Stomach (tissue), 8 donors: ENCODE measurements at regions not wholly inside any gene's neighbourhood (a gene's known extent, or its start where the extent isn't known, plus 50 kb on each side); places are given as distances from the start of the nearest gene placed in this dataset.

Source experiments
- DNase-seq, 2 donors: peaks; one replicate each; pipeline versions ENCODE4 v3.0.0 to v3.0.0-alpha.2; 2013 to 2019
- H3K27ac ChIP-seq, 5 donors: fragments of 200-600 bp in 4 of 5; sonication (generic) in 4 of 5; one replicate each; pipeline ENCODE4 v1.5.1; 2013 to 2019; ENCODE audit warnings: mild to moderate bottlenecking in 1 of 5, moderate library complexity in 1 of 5
- H3K27me3 ChIP-seq, 3 donors: fragments of 200-600 bp; sonication (generic); one replicate each; pipeline ENCODE4 v1.5.1; 2017 to 2019; ENCODE audit warnings: mixed run types in 1 of 3
- H3K36me3 ChIP-seq, 4 donors: fragments of 200-600 bp; sonication (generic); 1 replicate in 3 of 4; 2 replicates in 1 of 4; pipeline ENCODE4 v1.5.1; 2016 to 2019
- H3K4me1 ChIP-seq, 4 donors: fragments of 200-600 bp; sonication (generic); one replicate each; pipeline ENCODE4 v1.5.1; 2016 to 2019
- H3K4me3 ChIP-seq, 4 donors: fragments of 200-600 bp; sonication (generic) in 3 of 4; one replicate each; pipeline ENCODE4 v1.5.1; 2016 to 2019; ENCODE audit warnings: mild to moderate bottlenecking in 1 of 4
- H3K9me3 ChIP-seq, 4 donors: fragments of 200-600 bp; sonication (generic); one replicate each; pipeline ENCODE4 v1.5.1; 2016 to 2019
- EP300 ChIP-seq: sonication (generic); formaldehyde crosslinking; IDR thresholded peaks from one replicate; pipeline ENCODE4 v1.6.1; 2017; ENCODE audit warnings: antibody characterized with exemption
- POLR2A ChIP-seq, 4 donors: fragments of 450-650 bp; IDR thresholded peaks; one replicate each; pipeline ENCODE4 v1.6.1; 2016; ENCODE audit warnings: antibody characterized with exemption in 4 of 4, control low read depth in 2 of 4, mild to moderate bottlenecking in 1 of 4, moderate library complexity in 1 of 4
- POLR2AphosphoS5 ChIP-seq, 3 donors: sonication (generic); formaldehyde crosslinking; IDR thresholded peaks; one replicate each; pipeline ENCODE4 v1.6.1; 2016; ENCODE audit warnings: antibody characterized with exemption in 3 of 3
- WGBS, 5 donors: extraction: QIAGEN DNeasy Blood & Tissue Kit in 3 of 5; methylation state at CpG; one replicate each; pipeline versions ENCODE4 v1.1.5 to v1.1.7; 2013 to 2018; 5-methylcytosine and 5-hydroxymethylcytosine counted together
- intact Hi-C: fragments of 100-400 bp; cut with DNase I; formaldehyde crosslinking; loops from one replicate; pipeline ENCODE4 v1.15.1; 2023; ENCODE audit warnings: low total_unique reads
- TF ChIP-seq, protein P1 (sequence below), 7 experiments: fragments of 450-650 bp in 4 of 7; fragments of 200-600 bp in 3 of 7; sonication (generic) in 3 of 7; IDR thresholded peaks; one replicate each; pipeline ENCODE4 v1.5.1; 2016 to 2019; ENCODE audit warnings: antibody characterized with exemption in 7 of 7, control low read depth in 2 of 7, mild to moderate bottlenecking in 1 of 7
- donor health status: healthy with polysubstance abuse.
- donor health status: Bipolar disorder and iron deficiency.
- donor health status: healthy.

GRCh38 chr2:240292619-240293525 lies 142.6 kb upstream of the GPC1 start:
- WGBS, 5 donors = 75 to 80% (median 76%) methylated on average over 12 to 15 of the region's 15 CpGs
- TF ChIP-seq POLR2A (IDR thresholded peaks at IDR 0.05) (no peak), EP300 (no peak), POLR2AphosphoS5 (IDR thresholded peaks at IDR 0.05) (no peak)
- TF ChIP-seq, protein P1, sequence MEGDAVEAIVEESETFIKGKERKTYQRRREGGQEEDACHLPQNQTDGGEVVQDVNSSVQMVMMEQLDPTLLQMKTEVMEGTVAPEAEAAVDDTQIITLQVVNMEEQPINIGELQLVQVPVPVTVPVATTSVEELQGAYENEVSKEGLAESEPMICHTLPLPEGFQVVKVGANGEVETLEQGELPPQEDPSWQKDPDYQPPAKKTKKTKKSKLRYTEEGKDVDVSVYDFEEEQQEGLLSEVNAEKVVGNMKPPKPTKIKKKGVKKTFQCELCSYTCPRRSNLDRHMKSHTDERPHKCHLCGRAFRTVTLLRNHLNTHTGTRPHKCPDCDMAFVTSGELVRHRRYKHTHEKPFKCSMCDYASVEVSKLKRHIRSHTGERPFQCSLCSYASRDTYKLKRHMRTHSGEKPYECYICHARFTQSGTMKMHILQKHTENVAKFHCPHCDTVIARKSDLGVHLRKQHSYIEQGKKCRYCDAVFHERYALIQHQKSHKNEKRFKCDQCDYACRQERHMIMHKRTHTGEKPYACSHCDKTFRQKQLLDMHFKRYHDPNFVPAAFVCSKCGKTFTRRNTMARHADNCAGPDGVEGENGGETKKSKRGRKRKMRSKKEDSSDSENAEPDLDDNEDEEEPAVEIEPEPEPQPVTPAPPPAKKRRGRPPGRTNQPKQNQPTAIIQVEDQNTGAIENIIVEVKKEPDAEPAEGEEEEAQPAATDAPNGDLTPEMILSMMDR (IDR thresholded peaks at IDR 0.05) = no peak
- Histone ChIP-seq H3K27ac (no peak overlapping the region), H3K27me3 (no peaks in the 10 kb centered on the region), H3K4me3 (no peak overlapping the region), H3K9me3 (no peaks in the 10 kb centered on the region), H3K4me1 (no peaks in the 10 kb centered on the region), H3K36me3 (no peaks in the 10 kb centered on the region)
- intact Hi-C loops = no loop called here
- DNase-seq = peak in 1 of 2 donors; percentile 20

- no peaks in the 10 kb centered on the region for H3K27me3 ChIP-seq
- intact Hi-C loops = no loop called here
- TF ChIP-seq, protein P1 (IDR thresholded peaks at IDR 0.05) = no peak
- TF ChIP-seq EP300 (no peak), POLR2A (IDR thresholded peaks at IDR 0.05) (no peak), POLR2AphosphoS5 (IDR thresholded peaks at IDR 0.05) (no peak)
- no peaks in the 10 kb centered on the region for H3K36me3 ChIP-seq
- H3K4me1 ChIP-seq = no peaks in the 10 kb centered on the region
- H3K9me3 ChIP-seq = no peaks in the 10 kb centered on the region
- DNase-seq = peak in 1 of 2 donors; percentile 23
- H3K4me3 ChIP-seq = no peak overlapping the region
- H3K27ac ChIP-seq = no peak overlapping the region
- 66 to 75% (median 73%) methylated on average over 15 to 24 of the region's 24 CpGs for WGBS, 5 donors
Measured at GRCh38 chr2:240293557-240294461, 141.7 kb upstream of the GPC1 start.

DNA sequence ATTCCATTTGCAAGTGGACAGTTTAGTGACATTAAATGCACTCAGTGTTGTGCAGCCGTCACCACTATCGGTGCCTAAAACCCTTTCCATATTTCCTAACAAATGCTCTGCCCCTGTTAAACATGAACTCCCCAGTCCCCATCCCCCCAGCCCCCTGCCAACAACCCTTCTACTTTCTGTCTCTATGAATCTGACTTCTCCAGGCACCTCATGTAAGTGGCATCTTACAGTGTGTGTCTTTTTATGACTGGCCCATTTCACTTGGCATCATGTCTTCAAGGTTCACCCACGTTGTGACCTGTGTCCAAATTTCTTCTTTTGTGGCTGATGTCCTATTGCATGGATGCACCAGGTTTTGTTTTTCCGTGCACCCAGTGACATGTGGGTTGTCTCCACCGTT lies 140.9 kb upstream of the GPC1 start:
- Histone ChIP-seq H3K27ac (no peak overlapping the region), H3K4me1 (no peaks in the 10 kb centered on the region), H3K9me3 (no peaks in the 10 kb centered on the region), H3K27me3 (no peaks in the 10 kb centered on the region), H3K36me3 (no peaks in the 10 kb centered on the region), H3K4me3 (no peak overlapping the region)
- TF ChIP-seq EP300 = no peak
- no peak for TF ChIP-seq POLR2AphosphoS5 (IDR thresholded peaks at IDR 0.05)
- TF ChIP-seq, protein P1 (IDR thresholded peaks at IDR 0.05) = no peak
- no peak for TF ChIP-seq POLR2A (IDR thresholded peaks at IDR 0.05)
- WGBS, 5 donors = 77 to 86% (median 82%) methylated on average over 5 of the region's 5 CpGs
- DNase-seq = no peak
- intact Hi-C loops = no loop called here

GRCh38 chr2:240295256-240296103 lies 140.0 kb upstream of the GPC1 start:
- no peaks in the 10 kb centered on the region for H3K27me3 ChIP-seq
- DNase-seq = peak in 1 of 2 donors; percentile 17
- H3K4me1 ChIP-seq = no peaks in the 10 kb centered on the region
- H3K36me3 ChIP-seq = no peaks in the 10 kb centered on the region
- H3K9me3 ChIP-seq = no peaks in the 10 kb centered on the region
- intact Hi-C loops = no loop called here
- TF ChIP-seq POLR2AphosphoS5 (IDR thresholded peaks at IDR 0.05) = no peak
- TF ChIP-seq, protein P1 (IDR thresholded peaks at IDR 0.05) = no peak
- no peak for TF ChIP-seq EP300
- no peak overlapping the region for H3K27ac ChIP-seq
- 79 to 85% (median 84%) methylated on average over 24 of the region's 24 CpGs for WGBS, 5 donors
- no peak overlapping the region for H3K4me3 ChIP-seq
